Mucosa of descending colon (tissue), 3 donors: ENCODE measurements at regions not wholly inside any gene's neighbourhood (a gene's known extent, or its start where the extent isn't known, plus 50 kb on each side); places are given as distances from the start of the nearest gene placed in this dataset.
"Not testable (repeated sequence)": the region's sequence is repeated elsewhere in the genome, so short reads cannot be mapped to it uniquely, and the experiment has no call there.

Experiments
- ATAC-seq: fragments of 200-7000 bp; cut with Tn5 transposase; one replicate; pipeline ENCODE4 v1.9.1; 2020; ENCODE audit warnings: mild to moderate bottlenecking, moderate library complexity
- DNase-seq, 3 donors: peaks; one replicate each; pipeline ENCODE4 v3.0.0-alpha.2; 2020
- H3K36me3 ChIP-seq: fragments of 200-600 bp; one replicate; pipeline ENCODE4 v1.8.0; 2021; ENCODE audit warnings: low read depth, mild to moderate bottlenecking
- H3K4me1 ChIP-seq: fragments of 200-600 bp; one replicate; pipeline ENCODE4 v1.8.0; 2021; ENCODE audit warnings: low read depth, mild to moderate bottlenecking
- H3K4me3 ChIP-seq: fragments of 200-600 bp; one replicate; pipeline ENCODE4 v1.8.0; 2021; ENCODE audit warnings: mild to moderate bottlenecking
- H3K9me3 ChIP-seq: fragments of 200-600 bp; one replicate; pipeline ENCODE4 v1.8.0; 2021; ENCODE audit warnings: mild to moderate bottlenecking
- intact Hi-C, 2 donors: fragments of 100-400 bp; cut with DNase I in 1 of 2; cut with micrococcal nuclease in 1 of 2; formaldehyde crosslinking; loops; one replicate each; pipeline versions ENCODE4 v1.11.0 to v1.11.1; 2022; cut with DNase I, micrococcal nuclease
- TF ChIP-seq, protein P1 (sequence below): fragments of 200-600 bp; IDR thresholded peaks from one replicate; pipeline ENCODE4 v1.8.0; 2022; ENCODE audit warnings: antibody characterized with exemption, mild to moderate bottlenecking
- donor health status: DM: no; HTN: no; CAD: no; lungs with moderate emphysema.
- donor health status: DM: no; HTN: no; CAD: no.
- donor health status: DM: no; HTN: yes; CAD: no.

DNA sequence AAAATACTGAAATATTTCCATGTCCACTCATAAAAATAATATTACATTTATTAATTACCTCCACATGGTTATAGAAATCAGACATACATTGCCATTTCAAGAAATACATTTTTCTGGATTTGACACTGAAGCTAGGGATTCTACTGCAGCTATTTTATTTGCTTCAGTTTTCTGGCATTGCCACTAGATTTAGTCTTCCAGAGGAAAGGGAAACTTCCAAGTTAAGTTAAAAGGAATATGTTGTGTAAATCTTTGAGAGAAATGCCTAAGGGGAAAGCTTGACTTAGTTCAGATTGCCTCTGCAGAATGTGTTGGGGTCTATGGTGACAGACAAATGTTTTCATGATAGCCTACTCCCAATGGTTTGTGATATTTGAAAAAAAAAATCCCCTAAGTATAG is 1631.3 kb downstream of the PCDH18 start:
- ATAC-seq (no peak), DNase-seq (no peak)
- Histone ChIP-seq H3K4me1 (no peaks in the 10 kb centered on the region), H3K4me3 (no peak overlapping the region), H3K36me3 (no peaks in the 10 kb centered on the region), H3K9me3 (no peaks in the 10 kb centered on the region)
- TF ChIP-seq, protein P1, sequence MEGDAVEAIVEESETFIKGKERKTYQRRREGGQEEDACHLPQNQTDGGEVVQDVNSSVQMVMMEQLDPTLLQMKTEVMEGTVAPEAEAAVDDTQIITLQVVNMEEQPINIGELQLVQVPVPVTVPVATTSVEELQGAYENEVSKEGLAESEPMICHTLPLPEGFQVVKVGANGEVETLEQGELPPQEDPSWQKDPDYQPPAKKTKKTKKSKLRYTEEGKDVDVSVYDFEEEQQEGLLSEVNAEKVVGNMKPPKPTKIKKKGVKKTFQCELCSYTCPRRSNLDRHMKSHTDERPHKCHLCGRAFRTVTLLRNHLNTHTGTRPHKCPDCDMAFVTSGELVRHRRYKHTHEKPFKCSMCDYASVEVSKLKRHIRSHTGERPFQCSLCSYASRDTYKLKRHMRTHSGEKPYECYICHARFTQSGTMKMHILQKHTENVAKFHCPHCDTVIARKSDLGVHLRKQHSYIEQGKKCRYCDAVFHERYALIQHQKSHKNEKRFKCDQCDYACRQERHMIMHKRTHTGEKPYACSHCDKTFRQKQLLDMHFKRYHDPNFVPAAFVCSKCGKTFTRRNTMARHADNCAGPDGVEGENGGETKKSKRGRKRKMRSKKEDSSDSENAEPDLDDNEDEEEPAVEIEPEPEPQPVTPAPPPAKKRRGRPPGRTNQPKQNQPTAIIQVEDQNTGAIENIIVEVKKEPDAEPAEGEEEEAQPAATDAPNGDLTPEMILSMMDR = no peak
- intact Hi-C loops = no loop called here

- H3K9me3 ChIP-seq, intact Hi-C loops, H3K4me1 ChIP-seq, ATAC-seq, DNase-seq, H3K36me3 ChIP-seq, H3K4me3 ChIP-seq: not testable (repeated sequence)
These were observed 1662.7 kb upstream of the PABPC4L start for GRCh38 chr4:135864304-135864703.

- Histone ChIP-seq H3K9me3 (no peaks in the 10 kb centered on the region), H3K4me3 (no peak overlapping the region), H3K36me3 (no peaks in the 10 kb centered on the region), H3K4me1 (no peaks in the 10 kb centered on the region)
- ATAC-seq (no peak), DNase-seq (no peak)
- intact Hi-C loops = no loop called here
- TF ChIP-seq, protein P1 = no peak
These were observed 1639.2 kb upstream of the PABPC4L start for GRCh38 chr4:135840781-135841180.

DNA sequence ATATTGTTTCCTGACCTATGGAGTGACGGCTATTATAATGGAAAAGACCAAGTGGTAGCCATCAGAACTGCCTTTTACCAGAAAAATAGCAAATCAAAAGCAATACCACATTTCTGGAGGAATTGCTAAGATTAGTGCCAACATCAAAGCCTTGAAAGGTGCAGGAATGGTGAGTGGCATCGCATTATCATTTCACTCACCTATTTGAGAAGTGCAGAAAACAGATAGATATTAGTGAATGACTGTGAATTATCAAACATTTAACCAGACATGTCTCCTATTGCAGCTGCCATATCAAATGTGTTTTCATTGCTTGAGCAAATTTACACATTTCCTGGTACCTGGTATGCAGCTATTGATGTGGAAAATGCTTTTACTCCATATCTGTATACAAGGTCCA is 1638.1 kb upstream of the PABPC4L start:
- Histone ChIP-seq H3K36me3 (no peaks in the 10 kb centered on the region), H3K9me3 (no peaks in the 10 kb centered on the region), H3K4me1 (no peaks in the 10 kb centered on the region), H3K4me3 (no peak overlapping the region)
- intact Hi-C loops = no loop called here
- ATAC-seq (no peak), DNase-seq (no peak)
- TF ChIP-seq, protein P1 = no peak

GRCh38 chr4:135838889-135839288 is 1637.3 kb upstream of the PABPC4L start:
- DNase-seq = no peak
- ATAC-seq = no peak
- intact Hi-C loops = no loop called here
- Histone ChIP-seq H3K4me3 (no peak overlapping the region), H3K4me1 (no peaks in the 10 kb centered on the region), H3K36me3 (no peaks in the 10 kb centered on the region), H3K9me3 (no peaks in the 10 kb centered on the region)
- TF ChIP-seq, protein P1 = no peak

DNA sequence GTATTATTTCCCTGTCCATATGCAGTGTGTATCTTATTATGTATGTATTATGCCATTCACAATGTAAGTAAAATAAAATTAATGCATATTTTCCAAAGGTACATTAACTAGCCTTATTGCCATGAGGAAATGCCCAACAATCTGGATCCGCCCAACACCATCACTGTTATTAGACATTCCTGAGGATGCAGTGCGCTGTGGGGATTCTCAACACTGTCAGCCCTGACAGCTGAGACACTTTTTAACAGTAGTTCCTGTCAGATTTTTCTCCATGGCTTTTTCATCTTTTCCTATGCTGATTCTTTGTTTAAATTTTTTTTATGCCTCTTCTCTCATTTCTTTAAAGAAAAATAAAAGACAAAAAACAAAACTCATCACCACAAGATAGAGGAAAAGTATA is 1632.9 kb upstream of the PABPC4L start:
- no peaks in the 10 kb centered on the region for H3K9me3 ChIP-seq
- DNase-seq (no peak), ATAC-seq (no peak)
- H3K36me3 ChIP-seq = no peaks in the 10 kb centered on the region
- intact Hi-C loops = no loop called here
- TF ChIP-seq, protein P1 = no peak
- H3K4me1 ChIP-seq = no peaks in the 10 kb centered on the region
- H3K4me3 ChIP-seq = no peak overlapping the region
